CD4-positive, alpha-beta T cell (primary cell): ENCODE measurements at regions not wholly inside any gene's neighbourhood (a gene's known extent, or its start where the extent isn't known, plus 50 kb on each side); places are given as distances from the start of the nearest gene placed in this dataset.

Source experiments
- ATAC-seq: fragments of 200-7000 bp; cut with Tn5 transposase; one replicate; pipeline ENCODE4 v1.10.0; 2022; ENCODE audit warnings: mild to moderate bottlenecking; ENCODE audit not compliant: poor library complexity
- CTCF ChIA-PET: fragments of 350-600 bp; sonication (Branson Sonifier 250); formaldehyde crosslinking; loops from one replicate; lab custom pipeline; 2021; ENCODE audit warnings: antibody characterized with exemption, inconsistent platforms; lab: Charles Lee
- POLR2A ChIA-PET: fragments of 350-600 bp; sonication (Branson Sonifier 250); formaldehyde crosslinking; loops from one replicate; lab custom pipeline; 2021; ENCODE audit warnings: antibody characterized with exemption, inconsistent platforms; lab: Charles Lee
- DNase-seq, 14 experiments: peaks; one replicate each; pipeline ENCODE4 v3.0.0-alpha.2; 2013 to 2020; ENCODE audit warnings: mixed read lengths in 2 of 14
- H3K27ac ChIP-seq, 2 donors: one replicate each; pipeline versions ENCODE4 v1.5.1 to v1.7.0; 2013; ENCODE audit warnings: low read length in 2 of 2, low read depth in 1 of 2, mild to moderate bottlenecking in 1 of 2
- H3K27me3 ChIP-seq, 2 experiments: 1 replicate in 1 of 2; 2 replicates in 1 of 2; pipeline versions ENCODE4 v1.6.1 to v1.7.0; 2013; ENCODE audit warnings: low read length in 2 of 2, control low read depth in 1 of 2, mild to moderate bottlenecking in 1 of 2, moderate library complexity in 1 of 2; ENCODE audit not compliant: insufficient read depth in 2 of 2, control insufficient read depth in 1 of 2
- H3K36me3 ChIP-seq: one replicate; pipeline ENCODE4 v1.6.1; 2013; ENCODE audit warnings: low read length, control low read depth; ENCODE audit not compliant: insufficient read depth
- H3K4me1 ChIP-seq: one replicate; pipeline ENCODE4 v1.6.1; 2013; ENCODE audit warnings: low read length, control low read depth; ENCODE audit not compliant: insufficient read depth
- H3K4me3 ChIP-seq: one replicate; pipeline ENCODE4 v1.5.1; 2013; ENCODE audit warnings: mild to moderate bottlenecking, low read length, moderate library complexity
- H3K9me3 ChIP-seq, 2 experiments: 1 replicate in 1 of 2; 2 replicates in 1 of 2; pipeline versions ENCODE4 v1.6.1 to v1.7.0; 2013; ENCODE audit warnings: low read length in 2 of 2, mild to moderate bottlenecking in 2 of 2, control low read depth in 1 of 2, moderate library complexity in 1 of 2; ENCODE audit not compliant: control insufficient read depth in 1 of 2, insufficient read depth in 1 of 2
- H3K27ac Mint-ChIP-seq: one replicate; pipeline ENCODE4 v1.8.0; 2020; ENCODE audit warnings: mixed read lengths
- H3K27me3 Mint-ChIP-seq: one replicate; pipeline ENCODE4 v1.8.0; 2021; ENCODE audit warnings: mixed read lengths
- H3K36me3 Mint-ChIP-seq: one replicate; pipeline ENCODE4 v1.8.0; 2021; ENCODE audit warnings: low read depth, mixed read lengths
- H3K4me1 Mint-ChIP-seq: one replicate; pipeline ENCODE4 v1.8.0; 2021; ENCODE audit warnings: low read depth, mixed read lengths
- H3K4me3 Mint-ChIP-seq: one replicate; pipeline ENCODE4 v1.8.0; 2020; ENCODE audit warnings: mild to moderate bottlenecking, mixed read lengths
- H3K9me3 Mint-ChIP-seq: one replicate; pipeline ENCODE4 v1.8.0; 2020; ENCODE audit warnings: mixed read lengths
- CTCF ChIP-seq: fragments of 200-600 bp; IDR thresholded peaks from one replicate; pipeline ENCODE4 v1.8.0; 2022; ENCODE audit warnings: antibody characterized with exemption, mild to moderate bottlenecking
- intact Hi-C, 2 experiments: fragments of 100-400 bp; cut with DNase I in 1 of 2; cut with micrococcal nuclease in 1 of 2; formaldehyde crosslinking; loops; one replicate each; pipeline versions ENCODE4 v1.15.1 to v1.9.0; 2023 to 2025; cut with DNase I, micrococcal nuclease

DNA sequence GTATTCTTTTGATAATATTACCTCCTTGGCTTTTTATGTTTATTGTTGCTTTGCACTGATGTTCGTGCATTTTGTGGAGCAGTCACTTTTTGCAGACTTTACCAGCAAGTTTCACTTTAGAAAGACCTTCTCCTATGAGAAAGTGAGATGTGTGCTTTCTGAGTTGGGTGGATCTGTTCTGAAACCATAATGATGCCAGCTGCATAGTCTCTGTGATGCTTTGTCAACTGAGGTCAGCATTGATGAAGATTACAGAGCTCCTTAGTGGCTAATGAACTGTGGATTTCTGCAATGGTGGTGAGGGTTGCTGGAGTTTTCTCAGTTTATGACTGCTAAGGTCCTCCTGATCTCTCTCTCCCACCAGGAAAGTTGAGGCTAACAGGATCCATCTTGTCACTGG, 309.9 kb upstream of the SLITRK6 start:
- ATAC-seq (no peak), DNase-seq (no peak)
- ChIA-PET CTCF (no interaction called here), POLR2A (no interaction called here)
- Histone ChIP-seq H3K36me3 (no peaks in the 10 kb centered on the region), H3K4me1 (no peaks in the 10 kb centered on the region), H3K27me3 (no peaks in the 10 kb centered on the region), H3K4me3 (no peak overlapping the region), H3K27ac (no peak overlapping the region), H3K9me3 (peaks cover 5% of the 10 kb centered on the region in 2 experiments)
- Mint-ChIP-seq H3K36me3 (no peaks in the 10 kb centered on the region), H3K4me1 (no peaks in the 10 kb centered on the region), H3K27me3 (no peaks in the 10 kb centered on the region), H3K9me3 (peaks cover 12% of the 10 kb centered on the region), H3K27ac (no peak overlapping the region), H3K4me3 (no peak overlapping the region)
- intact Hi-C loops, result no loop called here
- TF ChIP-seq CTCF, result no peak

DNA sequence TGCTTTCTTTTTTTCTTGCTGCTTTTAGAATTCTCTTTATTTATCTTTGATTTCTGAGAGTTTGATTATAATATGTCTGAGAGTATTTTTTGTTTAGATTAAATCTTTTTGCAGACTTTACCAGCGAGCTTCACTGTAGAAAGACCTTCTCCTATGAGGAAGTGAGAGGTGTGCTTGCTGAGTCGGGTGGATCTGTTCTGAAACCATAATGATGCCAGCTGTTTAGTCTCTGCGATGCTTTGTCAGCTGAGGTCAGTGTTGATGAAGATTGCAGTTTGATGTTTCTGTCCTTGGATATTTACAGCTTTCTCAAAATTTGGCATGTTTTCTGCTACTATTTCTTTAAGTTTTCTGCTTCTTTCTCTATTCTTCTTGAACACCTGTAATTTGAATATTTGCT, 309.1 kb upstream of the SLITRK6 start:
- Histone ChIP-seq H3K27me3 (no peaks in the 10 kb centered on the region), H3K4me1 (no peaks in the 10 kb centered on the region), H3K9me3 (peaks cover 5% of the 10 kb centered on the region in 2 experiments), H3K27ac (no peak overlapping the region), H3K4me3 (no peak overlapping the region), H3K36me3 (no peaks in the 10 kb centered on the region)
- DNase-seq, result no peak
- Mint-ChIP-seq H3K27ac (no peak overlapping the region), H3K9me3 (peaks cover 12% of the 10 kb centered on the region), H3K27me3 (no peaks in the 10 kb centered on the region), H3K4me3 (no peak overlapping the region), H3K4me1 (no peaks in the 10 kb centered on the region), H3K36me3 (no peaks in the 10 kb centered on the region)
- CTCF ChIA-PET, result no interaction called here
- POLR2A ChIA-PET, result no interaction called here
- intact Hi-C loops, result no loop called here
- no peak for TF ChIP-seq CTCF
- no peak for ATAC-seq

GRCh38 chr13:86098511-86098910, 299.3 kb upstream of the SLITRK6 start:
- POLR2A ChIA-PET, result no interaction called here
- Mint-ChIP-seq H3K27me3 (no peaks in the 10 kb centered on the region), H3K27ac (no peak overlapping the region), H3K9me3 (peaks cover 7% of the 10 kb centered on the region), H3K4me1 (no peaks in the 10 kb centered on the region), H3K36me3 (no peaks in the 10 kb centered on the region), H3K4me3 (no peak overlapping the region)
- TF ChIP-seq CTCF, result no peak
- Histone ChIP-seq H3K27me3 (no peaks in the 10 kb centered on the region), H3K4me1 (no peaks in the 10 kb centered on the region), H3K4me3 (no peak overlapping the region), H3K36me3 (no peaks in the 10 kb centered on the region), H3K9me3 (no peaks in the 10 kb centered on the region), H3K27ac (no peak overlapping the region)
- CTCF ChIA-PET, result no interaction called here
- intact Hi-C loops, result no loop called here
- DNase-seq (no peak), ATAC-seq (no peak)
